ENCODE measurements at regions not wholly inside any gene's neighbourhood (a gene's known extent, or its start where the extent isn't known, plus 50 kb on each side); places are given as distances from the start of the nearest gene placed in this dataset.

DNA sequence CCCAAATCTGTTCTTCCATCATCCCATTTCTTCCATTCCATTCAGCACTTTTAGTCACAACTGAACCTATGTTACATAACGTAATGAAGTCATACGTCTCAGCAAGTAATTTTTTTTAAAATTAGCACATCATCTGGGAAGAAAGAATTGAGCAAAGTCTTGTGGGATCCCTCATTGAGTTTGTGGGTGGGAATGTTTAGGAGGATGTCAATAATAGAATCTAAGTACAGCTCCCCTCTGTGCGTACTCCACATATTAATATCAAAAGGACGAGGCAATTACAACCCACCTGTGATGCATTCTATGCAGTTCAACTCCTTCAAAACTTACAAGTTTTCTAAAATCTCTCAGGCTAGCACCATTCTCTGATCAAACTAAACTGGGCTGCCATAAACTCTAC is 526.3 kb downstream of the AGTPBP1 start:
- TF ChIP-seq CTCF (conservative IDR thresholded peaks at IDR 0.05) (no peak), ZFX (IDR thresholded peaks at IDR 0.05) (no peak)
